K562 (cell line): ENCODE measurements at regions not wholly inside any gene's neighbourhood (a gene's known extent, or its start where the extent isn't known, plus 50 kb on each side); places are given as distances from the start of the nearest gene placed in this dataset.

Source experiments
- BACH1 ChIP-seq: fragments of 200-800 bp; sonication (Bioruptor generic); IDR thresholded peaks from 2 replicates; pipeline ENCODE4 v1.6.1; 2016; ENCODE audit warnings: missing genetic modification characterization, missing compliant biosample characterization
- LEF1 ChIP-seq: fragments of 450-650 bp; IDR thresholded peaks from 2 replicates; pipeline ENCODE4 v1.6.1; 2016; ENCODE audit warnings: mild to moderate bottlenecking
- NR2C1 ChIP-seq, 2 experiments: fragments of 450-650 bp; IDR thresholded peaks; 2 replicates each; pipeline ENCODE4 v1.6.1; 2017; ENCODE audit warnings: mild to moderate bottlenecking in 2 of 2, antibody characterized with exemption in 1 of 2, inconsistent platforms in 1 of 2, missing compliant biosample characterization in 1 of 2, missing genetic modification characterization in 1 of 2
- PHB ChIP-seq: fragments of 250-450 bp; sonication (Bioruptor Pico); IDR thresholded peaks from 2 replicates; pipeline ENCODE4 v1.5.0; 2021
- RFX5 ChIP-seq: IDR thresholded peaks from 2 replicates; pipeline ENCODE4 v1.6.1; 2011; ENCODE audit warnings: low read depth, mild to moderate bottlenecking, improper control_type of control experiment, low read length
- RHOXF2B ChIP-seq: fragments of 250-450 bp; sonication (Bioruptor Pico); conservative IDR thresholded peaks from 2 replicates; pipeline ENCODE4 v1.5.1; 2021
- SP1 ChIP-seq: sonication (generic); formaldehyde crosslinking; IDR thresholded peaks from 2 replicates; pipeline ENCODE4 v1.8.1; 2022; ENCODE audit warnings: mild to moderate bottlenecking, missing genetic modification reagents
- ZNF140 ChIP-seq: fragments of 250-450 bp; sonication (Bioruptor Pico); IDR thresholded peaks from 2 replicates; pipeline ENCODE4 v1.8.0; 2021; ENCODE audit warnings: moderate library complexity, mild to moderate bottlenecking, inconsistent platforms
- ZNF146 ChIP-seq: IDR thresholded peaks from one replicate; pipeline ENCODE4 v1.6.1; 2018; ENCODE audit warnings: missing compliant biosample characterization; ENCODE audit not compliant: unreplicated experiment
- TF ChIP-seq, protein P1 (sequence below): fragments of 250-450 bp; sonication (Bioruptor Pico); IDR thresholded peaks from 2 replicates; pipeline ENCODE4 v1.4.0; 2020; ENCODE audit warnings: borderline replicate concordance
- TF ChIP-seq, protein P2 (sequence below): fragments of 250-450 bp; sonication (Bioruptor Pico); IDR thresholded peaks from 2 replicates; pipeline ENCODE4 v1.4.0; 2020
- TF ChIP-seq, protein P3 (sequence below): fragments of 200-800 bp; sonication (Bioruptor generic); IDR thresholded peaks from 2 replicates; pipeline ENCODE4 v1.6.1; 2017; ENCODE audit warnings: missing genetic modification characterization, missing compliant biosample characterization
- TF ChIP-seq, protein P4 (sequence below): sonication (generic); formaldehyde crosslinking; IDR thresholded peaks from 2 replicates; pipeline ENCODE4 v1.8.0; 2022; ENCODE audit warnings: mild to moderate bottlenecking, missing genetic modification reagents
- TF ChIP-seq, protein P5 (sequence below): fragments of 450-650 bp; IDR thresholded peaks from 2 replicates; pipeline ENCODE4 v1.6.1; 2016
- TF ChIP-seq, protein P6 (sequence below): fragments of 450-650 bp; formaldehyde crosslinking; IDR thresholded peaks from 2 replicates; pipeline ENCODE4 v1.4.0; 2020; ENCODE audit warnings: mild to moderate bottlenecking, moderate library complexity

DNA sequence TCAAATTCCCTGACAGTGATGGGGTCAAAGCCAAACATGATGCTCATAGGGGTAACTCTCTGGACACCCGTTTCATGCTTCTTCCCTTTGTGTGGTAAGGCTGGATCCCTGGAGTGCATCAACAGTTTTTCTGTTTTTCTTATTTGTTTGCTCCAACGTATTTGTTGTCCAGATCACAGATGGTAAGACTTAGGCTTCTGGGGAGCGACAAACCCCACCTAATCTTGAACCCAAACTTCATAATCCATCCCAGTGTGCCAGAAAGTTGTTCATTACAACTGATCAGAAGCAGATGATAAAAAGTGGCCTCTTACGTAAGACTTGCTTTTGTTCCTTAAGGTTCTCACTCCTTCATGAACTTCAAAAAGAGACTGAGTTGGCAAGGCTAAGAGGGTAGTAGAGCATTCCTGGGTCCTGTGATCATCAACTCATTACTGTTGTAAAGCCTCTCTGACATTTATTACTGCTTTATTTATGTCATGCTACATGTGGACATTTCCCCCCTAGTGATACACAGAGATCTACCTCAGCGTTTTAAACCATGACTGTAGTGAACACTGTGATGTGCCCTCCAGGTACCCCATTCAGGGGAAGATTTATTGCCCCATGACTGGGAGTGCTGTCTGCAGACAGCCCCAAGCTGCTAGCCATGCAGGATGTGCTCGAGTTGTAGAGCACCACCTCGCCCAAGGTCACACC is 125.6 kb downstream of the CCDC71L start (continued):
- TF ChIP-seq, protein P1, sequence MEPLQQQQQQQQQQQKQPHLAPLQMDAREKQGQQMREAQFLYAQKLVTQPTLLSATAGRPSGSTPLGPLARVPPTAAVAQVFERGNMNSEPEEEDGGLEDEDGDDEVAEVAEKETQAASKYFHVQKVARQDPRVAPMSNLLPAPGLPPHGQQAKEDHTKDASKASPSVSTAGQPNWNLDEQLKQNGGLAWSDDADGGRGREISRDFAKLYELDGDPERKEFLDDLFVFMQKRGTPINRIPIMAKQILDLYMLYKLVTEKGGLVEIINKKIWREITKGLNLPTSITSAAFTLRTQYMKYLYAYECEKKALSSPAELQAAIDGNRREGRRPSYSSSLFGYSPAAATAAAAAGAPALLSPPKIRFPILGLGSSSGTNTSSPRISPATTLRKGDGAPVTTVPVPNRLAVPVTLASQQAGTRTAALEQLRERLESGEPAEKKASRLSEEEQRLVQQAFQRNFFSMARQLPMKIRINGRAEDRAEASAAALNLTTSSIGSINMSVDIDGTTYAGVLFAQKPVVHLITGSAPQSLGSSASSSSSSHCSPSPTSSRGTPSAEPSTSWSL (CRISPR knock-in tag), result no peak
- TF ChIP-seq, protein P2, sequence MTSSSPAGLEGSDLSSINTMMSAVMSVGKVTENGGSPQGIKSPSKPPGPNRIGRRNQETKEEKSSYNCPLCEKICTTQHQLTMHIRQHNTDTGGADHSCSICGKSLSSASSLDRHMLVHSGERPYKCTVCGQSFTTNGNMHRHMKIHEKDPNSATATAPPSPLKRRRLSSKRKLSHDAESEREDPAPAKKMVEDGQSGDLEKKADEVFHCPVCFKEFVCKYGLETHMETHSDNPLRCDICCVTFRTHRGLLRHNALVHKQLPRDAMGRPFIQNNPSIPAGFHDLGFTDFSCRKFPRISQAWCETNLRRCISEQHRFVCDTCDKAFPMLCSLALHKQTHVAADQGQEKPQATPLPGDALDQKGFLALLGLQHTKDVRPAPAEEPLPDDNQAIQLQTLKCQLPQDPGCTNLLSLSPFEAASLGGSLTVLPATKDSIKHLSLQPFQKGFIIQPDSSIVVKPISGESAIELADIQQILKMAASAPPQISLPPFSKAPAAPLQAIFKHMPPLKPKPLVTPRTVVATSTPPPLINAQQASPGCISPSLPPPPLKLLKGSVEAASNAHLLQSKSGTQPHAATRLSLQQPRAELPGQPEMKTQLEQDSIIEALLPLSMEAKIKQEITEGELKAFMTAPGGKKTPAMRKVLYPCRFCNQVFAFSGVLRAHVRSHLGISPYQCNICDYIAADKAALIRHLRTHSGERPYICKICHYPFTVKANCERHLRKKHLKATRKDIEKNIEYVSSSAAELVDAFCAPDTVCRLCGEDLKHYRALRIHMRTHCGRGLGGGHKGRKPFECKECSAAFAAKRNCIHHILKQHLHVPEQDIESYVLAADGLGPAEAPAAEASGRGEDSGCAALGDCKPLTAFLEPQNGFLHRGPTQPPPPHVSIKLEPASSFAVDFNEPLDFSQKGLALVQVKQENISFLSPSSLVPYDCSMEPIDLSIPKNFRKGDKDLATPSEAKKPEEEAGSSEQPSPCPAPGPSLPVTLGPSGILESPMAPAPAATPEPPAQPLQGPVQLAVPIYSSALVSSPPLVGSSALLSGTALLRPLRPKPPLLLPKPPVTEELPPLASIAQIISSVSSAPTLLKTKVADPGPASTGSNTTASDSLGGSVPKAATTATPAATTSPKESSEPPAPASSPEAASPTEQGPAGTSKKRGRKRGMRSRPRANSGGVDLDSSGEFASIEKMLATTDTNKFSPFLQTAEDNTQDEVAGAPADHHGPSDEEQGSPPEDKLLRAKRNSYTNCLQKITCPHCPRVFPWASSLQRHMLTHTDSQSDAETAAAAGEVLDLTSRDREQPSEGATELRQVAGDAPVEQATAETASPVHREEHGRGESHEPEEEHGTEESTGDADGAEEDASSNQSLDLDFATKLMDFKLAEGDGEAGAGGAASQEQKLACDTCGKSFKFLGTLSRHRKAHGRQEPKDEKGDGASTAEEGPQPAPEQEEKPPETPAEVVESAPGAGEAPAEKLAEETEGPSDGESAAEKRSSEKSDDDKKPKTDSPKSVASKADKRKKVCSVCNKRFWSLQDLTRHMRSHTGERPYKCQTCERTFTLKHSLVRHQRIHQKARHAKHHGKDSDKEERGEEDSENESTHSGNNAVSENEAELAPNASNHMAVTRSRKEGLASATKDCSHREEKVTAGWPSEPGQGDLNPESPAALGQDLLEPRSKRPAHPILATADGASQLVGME (CRISPR knock-in tag), result no peak
- TF ChIP-seq RFX5 (no peak), LEF1 (0 out of 2 replicates have a peak, but pooled peaks have one; percentile 11), ZNF146 (CRISPR knock-in tag) (no peak), ZNF140 (no peak), SP1 (no peak), RHOXF2B (CRISPR knock-in tag) (no peak), BACH1 (tag) (peak; percentile 53; the same call in 1 of the 2 replicates), NR2C1 (IDR thresholded peaks at IDR 0.05) (no peak), NR2C1 (tag; IDR thresholded peaks at IDR 0.05) (peak; percentile 35; the same call in 1 of the 2 replicates), PHB (CRISPR knock-in tag) (no peak)
- TF ChIP-seq, protein P3, sequence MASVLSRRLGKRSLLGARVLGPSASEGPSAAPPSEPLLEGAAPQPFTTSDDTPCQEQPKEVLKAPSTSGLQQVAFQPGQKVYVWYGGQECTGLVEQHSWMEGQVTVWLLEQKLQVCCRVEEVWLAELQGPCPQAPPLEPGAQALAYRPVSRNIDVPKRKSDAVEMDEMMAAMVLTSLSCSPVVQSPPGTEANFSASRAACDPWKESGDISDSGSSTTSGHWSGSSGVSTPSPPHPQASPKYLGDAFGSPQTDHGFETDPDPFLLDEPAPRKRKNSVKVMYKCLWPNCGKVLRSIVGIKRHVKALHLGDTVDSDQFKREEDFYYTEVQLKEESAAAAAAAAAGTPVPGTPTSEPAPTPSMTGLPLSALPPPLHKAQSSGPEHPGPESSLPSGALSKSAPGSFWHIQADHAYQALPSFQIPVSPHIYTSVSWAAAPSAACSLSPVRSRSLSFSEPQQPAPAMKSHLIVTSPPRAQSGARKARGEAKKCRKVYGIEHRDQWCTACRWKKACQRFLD (CRISPR knock-in tag), result no peak; the same call in 1 of the 2 replicates
- TF ChIP-seq, protein P4, sequence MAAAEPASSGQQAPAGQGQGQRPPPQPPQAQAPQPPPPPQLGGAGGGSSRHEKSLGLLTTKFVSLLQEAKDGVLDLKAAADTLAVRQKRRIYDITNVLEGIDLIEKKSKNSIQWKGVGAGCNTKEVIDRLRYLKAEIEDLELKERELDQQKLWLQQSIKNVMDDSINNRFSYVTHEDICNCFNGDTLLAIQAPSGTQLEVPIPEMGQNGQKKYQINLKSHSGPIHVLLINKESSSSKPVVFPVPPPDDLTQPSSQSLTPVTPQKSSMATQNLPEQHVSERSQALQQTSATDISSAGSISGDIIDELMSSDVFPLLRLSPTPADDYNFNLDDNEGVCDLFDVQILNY (CRISPR knock-in tag), result no peak
- TF ChIP-seq, protein P5, sequence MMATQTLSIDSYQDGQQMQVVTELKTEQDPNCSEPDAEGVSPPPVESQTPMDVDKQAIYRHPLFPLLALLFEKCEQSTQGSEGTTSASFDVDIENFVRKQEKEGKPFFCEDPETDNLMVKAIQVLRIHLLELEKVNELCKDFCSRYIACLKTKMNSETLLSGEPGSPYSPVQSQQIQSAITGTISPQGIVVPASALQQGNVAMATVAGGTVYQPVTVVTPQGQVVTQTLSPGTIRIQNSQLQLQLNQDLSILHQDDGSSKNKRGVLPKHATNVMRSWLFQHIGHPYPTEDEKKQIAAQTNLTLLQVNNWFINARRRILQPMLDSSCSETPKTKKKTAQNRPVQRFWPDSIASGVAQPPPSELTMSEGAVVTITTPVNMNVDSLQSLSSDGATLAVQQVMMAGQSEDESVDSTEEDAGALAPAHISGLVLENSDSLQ, result peak; percentile 22; the same call in 1 of the 2 replicates
- TF ChIP-seq, protein P6, sequence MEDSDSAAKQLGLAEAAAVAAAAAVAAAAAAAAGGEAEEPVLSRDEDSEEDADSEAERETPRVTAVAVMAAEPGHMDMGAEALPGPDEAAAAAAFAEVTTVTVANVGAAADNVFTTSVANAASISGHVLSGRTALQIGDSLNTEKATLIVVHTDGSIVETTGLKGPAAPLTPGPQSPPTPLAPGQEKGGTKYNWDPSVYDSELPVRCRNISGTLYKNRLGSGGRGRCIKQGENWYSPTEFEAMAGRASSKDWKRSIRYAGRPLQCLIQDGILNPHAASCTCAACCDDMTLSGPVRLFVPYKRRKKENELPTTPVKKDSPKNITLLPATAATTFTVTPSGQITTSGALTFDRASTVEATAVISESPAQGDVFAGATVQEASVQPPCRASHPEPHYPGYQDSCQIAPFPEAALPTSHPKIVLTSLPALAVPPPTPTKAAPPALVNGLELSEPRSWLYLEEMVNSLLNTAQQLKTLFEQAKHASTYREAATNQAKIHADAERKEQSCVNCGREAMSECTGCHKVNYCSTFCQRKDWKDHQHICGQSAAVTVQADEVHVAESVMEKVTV (CRISPR knock-in tag), result no peak
